ENCODE measurements at regions not wholly inside any gene's neighbourhood (a gene's known extent, or its start where the extent isn't known, plus 50 kb on each side); places are given as distances from the start of the nearest gene placed in this dataset.
"Not testable (repeated sequence)": the region's sequence is repeated elsewhere in the genome, so short reads cannot be mapped to it uniquely, and the experiment has no call there.

GRCh38 chr17:15817861-15818260 is 85.8 kb downstream of the TBC1D26 start:
- H3K4me2 ChIP-seq (ENCODE audit: insufficient read depth, low read length, poor library complexity, severe bottlenecking); H3K14ac ChIP-seq (ENCODE audit: low read length); H3K4ac ChIP-seq (ENCODE audit: low read length); H3K4me1 ChIP-seq (ENCODE audit: control insufficient read depth in 2 of 2, insufficient read depth in 1 of 2, low read depth in 1 of 2, low read length in 2 of 2); H3K4me3 ChIP-seq (ENCODE audit: low read length in 2 of 2); H3K9me3 ChIP-seq (replicated peaks in 1 of 2; ENCODE audit: control insufficient read depth in 2 of 2, insufficient read depth in 1 of 2, low read depth in 1 of 2, low read length in 2 of 2); H3K36me3 ChIP-seq (replicated peaks in 1 of 2; ENCODE audit: control insufficient read depth in 2 of 2, insufficient read depth in 2 of 2, low read length in 2 of 2); H2BK15ac ChIP-seq (ENCODE audit: low read length); H2AK5ac ChIP-seq (ENCODE audit: low read depth, low read length); H4K91ac ChIP-seq (ENCODE audit: low read depth, low read length, poor library complexity); H3K79me1 ChIP-seq (ENCODE audit: low read depth, low read length); H2BK12ac ChIP-seq (ENCODE audit: low read length); H2AFZ ChIP-seq (ENCODE audit: low read length); H3K23ac ChIP-seq (ENCODE audit: low read depth, low read length, poor library complexity); H2BK5ac ChIP-seq (ENCODE audit: low read length); H4K8ac ChIP-seq (ENCODE audit: low read depth, low read length); H3K18ac ChIP-seq (ENCODE audit: low read length); H2BK120ac ChIP-seq (ENCODE audit: low read depth, low read length); H3K9ac ChIP-seq (ENCODE audit: low read depth, low read length, poor library complexity); DNase-seq (ENCODE audit: low spot score); H3K27me3 ChIP-seq (ENCODE audit: control insufficient read depth in 3 of 3, insufficient read depth in 3 of 3, low read depth in 1 of 3, low read length in 3 of 3); H3K27ac ChIP-seq (replicated peaks; ENCODE audit: low read length): not testable (repeated sequence)
- no CpG with 5 or more reads among the region's 20 CpGs for WGBS, 2 donors (ENCODE audit: extremely low coverage in 2 of 2, insufficient read length in 2 of 2, insufficient replicate concordance in 1 of 2)

GRCh38 chr17:15822280-15822679 is 90.2 kb downstream of the TBC1D26 start:
- not testable (repeated sequence) for H3K9ac ChIP-seq (ENCODE audit: low read depth, low read length, poor library complexity); H3K4me1 ChIP-seq (ENCODE audit: control insufficient read depth in 2 of 2, insufficient read depth in 1 of 2, low read depth in 1 of 2, low read length in 2 of 2); H3K4me2 ChIP-seq (ENCODE audit: insufficient read depth, low read length, poor library complexity, severe bottlenecking); H4K91ac ChIP-seq (ENCODE audit: low read depth, low read length, poor library complexity); H3K27me3 ChIP-seq (ENCODE audit: control insufficient read depth in 3 of 3, insufficient read depth in 3 of 3, low read depth in 1 of 3, low read length in 3 of 3); H3K27ac ChIP-seq (replicated peaks; ENCODE audit: low read length); H3K14ac ChIP-seq (ENCODE audit: low read length); H2BK15ac ChIP-seq (ENCODE audit: low read length); H3K4me3 ChIP-seq (ENCODE audit: low read length in 2 of 2); H3K79me1 ChIP-seq (ENCODE audit: low read depth, low read length); H3K4ac ChIP-seq (ENCODE audit: low read length); H2BK12ac ChIP-seq (ENCODE audit: low read length); H2AK5ac ChIP-seq (ENCODE audit: low read depth, low read length); H2BK5ac ChIP-seq (ENCODE audit: low read length); H4K8ac ChIP-seq (ENCODE audit: low read depth, low read length); H2BK120ac ChIP-seq (ENCODE audit: low read depth, low read length); H3K9me3 ChIP-seq (replicated peaks in 1 of 2; ENCODE audit: control insufficient read depth in 2 of 2, insufficient read depth in 1 of 2, low read depth in 1 of 2, low read length in 2 of 2); H3K36me3 ChIP-seq (replicated peaks in 1 of 2; ENCODE audit: control insufficient read depth in 2 of 2, insufficient read depth in 2 of 2, low read length in 2 of 2); DNase-seq (ENCODE audit: low spot score); H2AFZ ChIP-seq (ENCODE audit: low read length); H3K18ac ChIP-seq (ENCODE audit: low read length); H3K23ac ChIP-seq (ENCODE audit: low read depth, low read length, poor library complexity)
- no CpG with 5 or more reads among the region's 5 CpGs for WGBS, 2 donors (ENCODE audit: extremely low coverage in 2 of 2, insufficient read length in 2 of 2, insufficient replicate concordance in 1 of 2)

- WGBS, 2 donors (ENCODE audit: extremely low coverage in 2 of 2, insufficient read length in 2 of 2, insufficient replicate concordance in 1 of 2) = no CpG with 5 or more reads among the region's 10 CpGs
These were observed 96.7 kb downstream of the TBC1D26 start for GRCh38 chr17:15828727-15829314.

GRCh38 chr17:15830221-15830620 is 98.1 kb downstream of the TBC1D26 start:
- H3K4me3 ChIP-seq (ENCODE audit: low read length in 2 of 2); H2BK120ac ChIP-seq (ENCODE audit: low read depth, low read length); DNase-seq (ENCODE audit: low spot score); H2AK5ac ChIP-seq (ENCODE audit: low read depth, low read length); H3K14ac ChIP-seq (ENCODE audit: low read length); H4K8ac ChIP-seq (ENCODE audit: low read depth, low read length); H3K4me1 ChIP-seq (ENCODE audit: control insufficient read depth in 2 of 2, insufficient read depth in 1 of 2, low read depth in 1 of 2, low read length in 2 of 2); H3K18ac ChIP-seq (ENCODE audit: low read length); H4K91ac ChIP-seq (ENCODE audit: low read depth, low read length, poor library complexity); H3K27me3 ChIP-seq (ENCODE audit: control insufficient read depth in 3 of 3, insufficient read depth in 3 of 3, low read depth in 1 of 3, low read length in 3 of 3); H2AFZ ChIP-seq (ENCODE audit: low read length); H3K27ac ChIP-seq (replicated peaks; ENCODE audit: low read length); H3K79me1 ChIP-seq (ENCODE audit: low read depth, low read length); H3K9ac ChIP-seq (ENCODE audit: low read depth, low read length, poor library complexity); H2BK15ac ChIP-seq (ENCODE audit: low read length); H3K4me2 ChIP-seq (ENCODE audit: insufficient read depth, low read length, poor library complexity, severe bottlenecking); H2BK5ac ChIP-seq (ENCODE audit: low read length); H2BK12ac ChIP-seq (ENCODE audit: low read length); H3K9me3 ChIP-seq (replicated peaks in 1 of 2; ENCODE audit: control insufficient read depth in 2 of 2, insufficient read depth in 1 of 2, low read depth in 1 of 2, low read length in 2 of 2); H3K23ac ChIP-seq (ENCODE audit: low read depth, low read length, poor library complexity); H3K36me3 ChIP-seq (replicated peaks in 1 of 2; ENCODE audit: control insufficient read depth in 2 of 2, insufficient read depth in 2 of 2, low read length in 2 of 2); H3K4ac ChIP-seq (ENCODE audit: low read length): not testable (repeated sequence)
- WGBS, 2 donors (ENCODE audit: extremely low coverage in 2 of 2, insufficient read length in 2 of 2, insufficient replicate concordance in 1 of 2) = no CpG with 5 or more reads among the region's 4 CpGs

More at GRCh38 chr17:15828727-15829314, 96.7 kb downstream of the TBC1D26 start:
- not testable (repeated sequence) for H3K18ac ChIP-seq (ENCODE audit: low read length); H3K27me3 ChIP-seq (ENCODE audit: control insufficient read depth in 3 of 3, insufficient read depth in 3 of 3, low read depth in 1 of 3, low read length in 3 of 3); H4K91ac ChIP-seq (ENCODE audit: low read depth, low read length, poor library complexity); H3K23ac ChIP-seq (ENCODE audit: low read depth, low read length, poor library complexity); H2AK5ac ChIP-seq (ENCODE audit: low read depth, low read length); H2BK5ac ChIP-seq (ENCODE audit: low read length); H3K4me2 ChIP-seq (ENCODE audit: insufficient read depth, low read length, poor library complexity, severe bottlenecking); H3K79me1 ChIP-seq (ENCODE audit: low read depth, low read length); H2BK12ac ChIP-seq (ENCODE audit: low read length); H3K9ac ChIP-seq (ENCODE audit: low read depth, low read length, poor library complexity); H3K14ac ChIP-seq (ENCODE audit: low read length); H3K36me3 ChIP-seq (replicated peaks in 1 of 2; ENCODE audit: control insufficient read depth in 2 of 2, insufficient read depth in 2 of 2, low read length in 2 of 2); H3K4me3 ChIP-seq (ENCODE audit: low read length in 2 of 2); H4K8ac ChIP-seq (ENCODE audit: low read depth, low read length); H3K4me1 ChIP-seq (ENCODE audit: control insufficient read depth in 2 of 2, insufficient read depth in 1 of 2, low read depth in 1 of 2, low read length in 2 of 2); H3K9me3 ChIP-seq (replicated peaks in 1 of 2; ENCODE audit: control insufficient read depth in 2 of 2, insufficient read depth in 1 of 2, low read depth in 1 of 2, low read length in 2 of 2); H3K4ac ChIP-seq (ENCODE audit: low read length); H2BK15ac ChIP-seq (ENCODE audit: low read length); H2BK120ac ChIP-seq (ENCODE audit: low read depth, low read length); H3K27ac ChIP-seq (replicated peaks; ENCODE audit: low read length)
- peak overlapping the region; percentile 73 for H2AFZ ChIP-seq (ENCODE audit: low read length)
- DNase-seq (ENCODE audit: low spot score) = peak; percentile 48

All from neuronal stem cell (in vitro differentiated cells).